ENCODE measurements at regions not wholly inside any gene's neighbourhood (a gene's known extent, or its start where the extent isn't known, plus 50 kb on each side); places are given as distances from the start of the nearest gene placed in this dataset.

DNA sequence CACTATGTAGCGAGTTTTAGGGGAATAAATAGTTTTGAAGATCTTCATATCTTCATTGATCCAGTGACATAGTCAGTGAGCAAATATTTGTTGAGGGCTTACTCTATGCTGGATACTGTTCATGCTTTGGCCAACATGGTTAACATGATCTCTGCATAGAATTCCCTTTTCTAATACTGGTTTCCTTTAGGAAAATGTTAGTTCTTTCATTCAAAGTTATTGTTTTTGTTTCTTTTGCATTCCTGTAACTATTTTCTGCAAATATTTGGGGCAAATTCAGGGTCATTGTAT, 226.5 kb downstream of the C12orf50 start:
- TF ChIP-seq, protein P1, sequence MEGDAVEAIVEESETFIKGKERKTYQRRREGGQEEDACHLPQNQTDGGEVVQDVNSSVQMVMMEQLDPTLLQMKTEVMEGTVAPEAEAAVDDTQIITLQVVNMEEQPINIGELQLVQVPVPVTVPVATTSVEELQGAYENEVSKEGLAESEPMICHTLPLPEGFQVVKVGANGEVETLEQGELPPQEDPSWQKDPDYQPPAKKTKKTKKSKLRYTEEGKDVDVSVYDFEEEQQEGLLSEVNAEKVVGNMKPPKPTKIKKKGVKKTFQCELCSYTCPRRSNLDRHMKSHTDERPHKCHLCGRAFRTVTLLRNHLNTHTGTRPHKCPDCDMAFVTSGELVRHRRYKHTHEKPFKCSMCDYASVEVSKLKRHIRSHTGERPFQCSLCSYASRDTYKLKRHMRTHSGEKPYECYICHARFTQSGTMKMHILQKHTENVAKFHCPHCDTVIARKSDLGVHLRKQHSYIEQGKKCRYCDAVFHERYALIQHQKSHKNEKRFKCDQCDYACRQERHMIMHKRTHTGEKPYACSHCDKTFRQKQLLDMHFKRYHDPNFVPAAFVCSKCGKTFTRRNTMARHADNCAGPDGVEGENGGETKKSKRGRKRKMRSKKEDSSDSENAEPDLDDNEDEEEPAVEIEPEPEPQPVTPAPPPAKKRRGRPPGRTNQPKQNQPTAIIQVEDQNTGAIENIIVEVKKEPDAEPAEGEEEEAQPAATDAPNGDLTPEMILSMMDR (IDR thresholded peaks at IDR 0.05; ENCODE audit: extremely low read depth in 1 of 2, insufficient read depth in 1 of 2, low read depth in 1 of 2, low read length in 2 of 2), result no peak
- TF ChIP-seq POLR2AphosphoS5 (IDR thresholded peaks at IDR 0.05; ENCODE audit: insufficient read depth, low read depth, low read length), result no peak
- TF ChIP-seq EZH2 (IDR thresholded peaks at IDR 0.05; ENCODE audit: borderline replicate concordance, low read depth, low read length, severe bottlenecking), result no peak
- TF ChIP-seq JUN (IDR thresholded peaks at IDR 0.05; ENCODE audit: borderline replicate concordance, insufficient read depth, insufficient read length, low read depth), result no peak

All from endothelial cell of umbilical vein (primary cell).